ENCODE measurements at regions not wholly inside any gene's neighbourhood (a gene's known extent, or its start where the extent isn't known, plus 50 kb on each side); places are given as distances from the start of the nearest gene placed in this dataset.

GRCh38 chr6:101268541-101268940 is 125.0 kb upstream of the GRIK2 start:
- no peak for TF ChIP-seq EZH2 (IDR thresholded peaks at IDR 0.05; ENCODE audit: insufficient read depth, poor library complexity, severe bottlenecking)
- no peak for TF ChIP-seq EZH2phosphoT487 (IDR thresholded peaks at IDR 0.05; ENCODE audit: insufficient read depth, low read depth)

Data from GM23248 (cell line).